ENCODE measurements at regions not wholly inside any gene's neighbourhood (a gene's known extent, or its start where the extent isn't known, plus 50 kb on each side); places are given as distances from the start of the nearest gene placed in this dataset.

GRCh38 chr5:2193142-2193541 lies 310.4 kb upstream of the IRX4 start:
- TF ChIP-seq POLR2A (IDR thresholded peaks at IDR 0.05) (no peak), EP300 (IDR thresholded peaks at IDR 0.05) (no peak)
- TF ChIP-seq, protein P1, sequence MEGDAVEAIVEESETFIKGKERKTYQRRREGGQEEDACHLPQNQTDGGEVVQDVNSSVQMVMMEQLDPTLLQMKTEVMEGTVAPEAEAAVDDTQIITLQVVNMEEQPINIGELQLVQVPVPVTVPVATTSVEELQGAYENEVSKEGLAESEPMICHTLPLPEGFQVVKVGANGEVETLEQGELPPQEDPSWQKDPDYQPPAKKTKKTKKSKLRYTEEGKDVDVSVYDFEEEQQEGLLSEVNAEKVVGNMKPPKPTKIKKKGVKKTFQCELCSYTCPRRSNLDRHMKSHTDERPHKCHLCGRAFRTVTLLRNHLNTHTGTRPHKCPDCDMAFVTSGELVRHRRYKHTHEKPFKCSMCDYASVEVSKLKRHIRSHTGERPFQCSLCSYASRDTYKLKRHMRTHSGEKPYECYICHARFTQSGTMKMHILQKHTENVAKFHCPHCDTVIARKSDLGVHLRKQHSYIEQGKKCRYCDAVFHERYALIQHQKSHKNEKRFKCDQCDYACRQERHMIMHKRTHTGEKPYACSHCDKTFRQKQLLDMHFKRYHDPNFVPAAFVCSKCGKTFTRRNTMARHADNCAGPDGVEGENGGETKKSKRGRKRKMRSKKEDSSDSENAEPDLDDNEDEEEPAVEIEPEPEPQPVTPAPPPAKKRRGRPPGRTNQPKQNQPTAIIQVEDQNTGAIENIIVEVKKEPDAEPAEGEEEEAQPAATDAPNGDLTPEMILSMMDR (IDR thresholded peaks at IDR 0.05), result no peak
